Left lung (tissue), 4 donors: ENCODE measurements at regions not wholly inside any gene's neighbourhood (a gene's known extent, or its start where the extent isn't known, plus 50 kb on each side); places are given as distances from the start of the nearest gene placed in this dataset.

Experiments
- ATAC-seq: fragments of 200-7000 bp; cut with Tn5 transposase; one replicate; pipeline ENCODE4 v1.9.1; 2020; ENCODE audit warnings: moderate library complexity
- DNase-seq, 4 donors: peaks; one replicate each; pipeline ENCODE4 v3.0.0-alpha.2; 2013 to 2020
- H3K27ac ChIP-seq, 2 donors: fragments of 200-600 bp; sonication (generic) in 1 of 2; one replicate each; pipeline versions ENCODE4 v1.5.0 to v1.8.0; 2020 to 2021
- H3K27me3 ChIP-seq, 2 donors: fragments of 200-600 bp; sonication (generic) in 1 of 2; one replicate each; pipeline versions ENCODE4 v1.5.0 to v1.8.0; 2020 to 2021
- H3K36me3 ChIP-seq, 2 donors: fragments of 200-600 bp; sonication (generic) in 1 of 2; one replicate each; pipeline versions ENCODE4 v1.5.0 to v1.8.0; 2020 to 2021
- H3K4me1 ChIP-seq, 2 donors: fragments of 200-600 bp; one replicate each; pipeline ENCODE4 v1.8.0; 2021
- H3K4me3 ChIP-seq, 2 donors: fragments of 200-600 bp; sonication (generic) in 1 of 2; one replicate each; pipeline versions ENCODE4 v1.5.0 to v1.8.0; 2020 to 2021; ENCODE audit warnings: mild to moderate bottlenecking in 1 of 2
- H3K9me3 ChIP-seq, 2 donors: fragments of 200-600 bp; sonication (generic) in 1 of 2; one replicate each; pipeline versions ENCODE4 v1.5.0 to v1.8.0; 2020 to 2021
- CTCF ChIP-seq, 2 donors: fragments of 200-600 bp; sonication (generic) in 1 of 2; IDR thresholded peaks; one replicate each; pipeline versions ENCODE4 v1.5.0 to v1.8.0; 2021; ENCODE audit warnings: antibody characterized with exemption in 2 of 2
- intact Hi-C, 2 donors: fragments of 100-400 bp; cut with DNase I; formaldehyde crosslinking; loops; one replicate each; pipeline versions ENCODE4 v1.11.2 to v1.14.2; 2022
- donor health status: DM: no; HTN: yes; CAD: no.
- donor health status: DM: no; HTN: no; CAD: no.

- ATAC-seq (no peak), DNase-seq (no peak)
- peaks cover 0 to 5% of the 10 kb centered on the region in 2 donors for H3K9me3 ChIP-seq
- no peak overlapping the region for H3K27ac ChIP-seq
- H3K27me3 ChIP-seq, result no peaks in the 10 kb centered on the region
- H3K36me3 ChIP-seq, result no peaks in the 10 kb centered on the region
- H3K4me1 ChIP-seq, result peaks cover 6 to 9% of the 10 kb centered on the region in 2 donors
- TF ChIP-seq CTCF (IDR thresholded peaks at IDR 0.05), result no peak
- intact Hi-C loops, result no loop called here
- H3K4me3 ChIP-seq, result no peak overlapping the region
Observed at GRCh38 chr9:129471201-129472019, 149.5 kb downstream of the C9orf50 start.

GRCh38 chr9:129469988-129470316, 150.9 kb downstream of the C9orf50 start:
- H3K9me3 ChIP-seq, result peaks cover 0 to 2% of the 10 kb centered on the region in 2 donors
- no peaks in the 10 kb centered on the region for H3K36me3 ChIP-seq
- no peak for TF ChIP-seq CTCF (IDR thresholded peaks at IDR 0.05)
- no peak overlapping the region for H3K4me3 ChIP-seq
- no peak overlapping the region for H3K27ac ChIP-seq
- H3K4me1 ChIP-seq, result peaks cover 14 to 18% of the 10 kb centered on the region in 2 donors
- DNase-seq (no peak), ATAC-seq (no peak)
- no peaks in the 10 kb centered on the region for H3K27me3 ChIP-seq
- intact Hi-C loops, result no loop called here

GRCh38 chr9:129469188-129469987, 151.5 kb downstream of the C9orf50 start:
- no peak overlapping the region for H3K4me3 ChIP-seq
- ATAC-seq (no peak), DNase-seq (no peak)
- no peaks in the 10 kb centered on the region for H3K27me3 ChIP-seq
- no peak overlapping the region for H3K27ac ChIP-seq
- intact Hi-C loops, result no loop called here
- no peaks in the 10 kb centered on the region for H3K36me3 ChIP-seq
- no peaks in the 10 kb centered on the region for H3K9me3 ChIP-seq
- peaks cover 18 to 22% of the 10 kb centered on the region in 2 donors for H3K4me1 ChIP-seq
- TF ChIP-seq CTCF (IDR thresholded peaks at IDR 0.05), result no peak

GRCh38 chr9:129467739-129468666, 152.9 kb downstream of the C9orf50 start:
- Histone ChIP-seq H3K4me1 (peaks cover 18 to 22% of the 10 kb centered on the region in 2 donors), H3K4me3 (no peak overlapping the region), H3K9me3 (no peaks in the 10 kb centered on the region), H3K36me3 (no peaks in the 10 kb centered on the region), H3K27me3 (no peaks in the 10 kb centered on the region), H3K27ac (no peak overlapping the region)
- intact Hi-C loops, result no loop called here
- no peak for DNase-seq
- ATAC-seq, result no peak
- TF ChIP-seq CTCF (IDR thresholded peaks at IDR 0.05), result no peak
